Inflammatory macrophage (primary cell): ENCODE measurements at regions not wholly inside any gene's neighbourhood (a gene's known extent, or its start where the extent isn't known, plus 50 kb on each side); places are given as distances from the start of the nearest gene placed in this dataset.
"Not testable (repeated sequence)": the region's sequence is repeated elsewhere in the genome, so short reads cannot be mapped to it uniquely, and the experiment has no call there.

ENCODE experiments used
- DNase-seq, 2 donors: peaks; one replicate each; pipeline ENCODE4 v3.0.0-alpha.2; 2020 to 2022

- no peak for DNase-seq
Measured at GRCh38 chr3:94612631-94613030, 549.8 kb downstream of the NSUN3 start.

GRCh38 chr3:94614192-94614591 lies 551.3 kb downstream of the NSUN3 start:
- DNase-seq: no peak

GRCh38 chr3:94615275-94616065 lies 552.6 kb downstream of the NSUN3 start:
- no peak for DNase-seq

- no peak for DNase-seq
Measured at GRCh38 chr3:94616833-94617232, 554.0 kb downstream of the NSUN3 start.

GRCh38 chr3:94617312-94617711 lies 554.5 kb downstream of the NSUN3 start:
- DNase-seq: no peak

GRCh38 chr3:94619643-94620042 lies 556.8 kb downstream of the NSUN3 start:
- no peak for DNase-seq

GRCh38 chr3:94626573-94626972 lies 563.7 kb downstream of the NSUN3 start:
- DNase-seq: no peak

- DNase-seq: no peak
Measured at GRCh38 chr3:94627689-94628088, 564.8 kb downstream of the NSUN3 start.

GRCh38 chr3:94643400-94643799 lies 580.5 kb downstream of the NSUN3 start:
- DNase-seq: no peak

GRCh38 chr3:94645790-94646189 lies 582.9 kb downstream of the NSUN3 start:
- DNase-seq: no peak

GRCh38 chr3:94647131-94647530 lies 584.3 kb downstream of the NSUN3 start:
- no peak for DNase-seq

GRCh38 chr3:94648270-94649180 lies 585.7 kb downstream of the NSUN3 start:
- not testable (repeated sequence) for DNase-seq

- DNase-seq: no peak
Measured at GRCh38 chr3:94654096-94654495, 591.2 kb downstream of the NSUN3 start.

- no peak for DNase-seq
Measured at GRCh38 chr3:94665922-94666321, 603.1 kb downstream of the NSUN3 start.

- no peak for DNase-seq
Measured at GRCh38 chr3:94671078-94671477, 608.2 kb downstream of the NSUN3 start.

GRCh38 chr3:94673876-94674275 lies 611.0 kb downstream of the NSUN3 start:
- no peak for DNase-seq

GRCh38 chr3:94686208-94686607 lies 623.3 kb downstream of the NSUN3 start:
- DNase-seq: no peak

GRCh38 chr3:94693997-94694640 lies 631.3 kb downstream of the NSUN3 start:
- no peak for DNase-seq

GRCh38 chr3:94694894-94695293 lies 632.0 kb downstream of the NSUN3 start:
- DNase-seq: no peak

GRCh38 chr3:94704467-94704866 lies 641.6 kb downstream of the NSUN3 start:
- DNase-seq: no peak

GRCh38 chr3:94709249-94709902 lies 646.5 kb downstream of the NSUN3 start:
- DNase-seq: no peak

- DNase-seq: no peak
Measured at GRCh38 chr3:94714194-94714593, 651.3 kb downstream of the NSUN3 start.
